ENCODE measurements at regions not wholly inside any gene's neighbourhood (a gene's known extent, or its start where the extent isn't known, plus 50 kb on each side); places are given as distances from the start of the nearest gene placed in this dataset.

DNA sequence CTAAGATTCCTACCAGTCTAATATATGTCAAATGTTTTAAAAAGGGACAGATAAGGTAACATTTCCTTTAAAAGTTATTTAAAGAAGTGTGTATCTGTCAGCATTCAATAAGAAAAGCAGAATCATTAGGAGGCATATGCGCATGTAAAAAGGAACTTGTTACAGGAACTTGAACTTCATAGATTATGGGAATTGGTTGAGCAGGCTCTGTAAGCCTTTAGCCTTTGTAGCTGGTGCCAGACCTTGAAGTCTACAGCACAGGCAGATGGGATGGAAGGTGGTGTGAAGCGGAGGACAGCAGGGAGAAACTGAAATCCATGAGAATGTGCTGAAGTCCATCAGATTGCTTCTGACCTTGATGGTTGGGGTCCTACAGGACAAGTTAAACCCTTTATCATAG, 138.3 kb upstream of the ST6GAL2 start:
- no peak for DNase-seq (ENCODE audit: low read depth, low spot score)

DNA sequence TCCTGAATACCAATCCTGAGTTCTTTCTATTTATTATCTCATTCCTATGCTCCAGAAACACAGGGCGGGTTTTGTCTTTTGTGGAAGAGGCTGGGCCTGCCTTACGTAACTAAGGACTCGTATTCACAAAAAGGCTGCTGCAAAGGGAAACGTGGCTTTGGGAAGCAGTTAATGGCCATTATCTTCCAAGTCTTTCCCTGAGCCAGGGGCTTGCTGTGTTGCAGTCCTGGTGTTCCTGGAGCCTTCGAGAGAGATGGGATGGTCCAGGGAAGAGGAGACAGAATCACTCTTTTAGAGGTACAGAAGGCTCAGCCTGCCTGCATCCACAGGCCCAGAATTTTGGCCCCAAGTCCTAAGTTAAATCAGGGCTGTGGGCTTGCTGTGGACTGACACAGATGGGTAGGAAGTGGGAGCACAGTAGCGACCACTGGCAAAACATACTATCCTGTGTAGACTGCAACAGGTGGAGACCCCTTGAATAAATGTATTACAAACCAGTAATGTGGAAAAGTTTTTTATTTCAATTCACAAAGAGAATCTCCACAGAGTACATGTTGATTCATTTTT, 139.4 kb upstream of the ST6GAL2 start:
- DNase-seq (ENCODE audit: low read depth, low spot score), result no peak

DNA sequence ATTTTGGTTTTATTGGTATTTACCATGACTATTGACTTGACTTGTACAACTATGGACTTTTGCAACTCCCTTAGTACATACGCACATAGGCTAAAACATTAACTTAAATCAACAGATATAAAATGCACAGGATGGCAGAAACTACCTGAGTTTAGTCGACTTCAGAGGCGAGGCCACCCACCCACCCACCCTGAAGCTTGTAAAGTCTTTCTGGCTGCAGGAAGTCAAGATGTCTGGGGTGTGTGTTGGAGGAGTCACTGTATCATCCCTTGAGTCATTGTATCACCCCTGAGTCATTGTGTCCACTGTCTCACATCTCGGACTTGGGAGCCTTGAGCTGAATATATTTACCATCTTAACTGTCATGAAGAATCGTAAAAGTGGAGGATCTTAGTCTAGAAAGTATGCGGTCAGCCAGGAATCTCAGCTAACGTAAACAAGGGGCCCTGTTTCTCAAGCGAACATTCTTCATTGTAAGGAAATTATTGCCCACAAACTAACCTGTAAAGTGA, 140.0 kb upstream of the ST6GAL2 start:
- no peak for DNase-seq (ENCODE audit: low read depth, low spot score)

DNA sequence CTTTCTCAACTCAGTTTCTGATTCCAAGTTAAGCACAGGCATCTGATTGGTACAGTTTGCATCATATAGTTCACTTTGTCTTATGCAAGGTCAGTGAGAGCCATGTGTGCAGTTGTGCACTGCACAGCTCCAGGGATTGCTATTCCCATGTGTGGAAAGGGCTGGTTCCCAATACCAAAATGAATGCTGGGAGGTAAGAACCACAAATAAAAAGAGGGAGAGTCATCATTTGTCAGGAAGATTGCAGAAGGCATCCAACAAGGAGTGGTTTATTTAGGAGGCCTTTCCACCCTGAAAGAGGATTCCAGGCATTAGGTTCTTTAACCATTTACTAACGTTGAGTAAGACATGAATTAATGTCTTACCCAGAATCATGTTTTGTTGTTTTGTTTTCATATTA, 141.2 kb upstream of the ST6GAL2 start:
- DNase-seq (ENCODE audit: low read depth, low spot score), result no peak

DNA sequence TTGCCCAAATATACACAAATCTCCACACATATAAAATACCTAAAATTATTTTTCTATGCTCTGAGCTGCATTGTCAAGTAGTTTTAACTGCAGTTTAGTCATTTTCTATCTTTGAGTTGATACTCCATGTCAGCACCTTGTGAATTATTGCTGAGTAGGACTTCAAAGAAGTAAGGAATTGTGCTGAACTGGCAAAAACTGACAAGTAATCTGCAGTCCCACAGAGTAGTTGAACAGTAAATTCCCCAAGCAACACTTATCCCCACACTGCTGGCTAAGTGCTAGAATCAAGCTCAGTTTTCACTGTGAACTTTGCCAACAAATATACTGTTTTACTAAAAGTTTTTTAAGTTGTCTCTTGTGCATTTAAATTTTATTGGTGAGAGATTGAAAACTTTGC, 141.8 kb upstream of the ST6GAL2 start:
- DNase-seq (ENCODE audit: low read depth, low spot score), result no peak

DNA sequence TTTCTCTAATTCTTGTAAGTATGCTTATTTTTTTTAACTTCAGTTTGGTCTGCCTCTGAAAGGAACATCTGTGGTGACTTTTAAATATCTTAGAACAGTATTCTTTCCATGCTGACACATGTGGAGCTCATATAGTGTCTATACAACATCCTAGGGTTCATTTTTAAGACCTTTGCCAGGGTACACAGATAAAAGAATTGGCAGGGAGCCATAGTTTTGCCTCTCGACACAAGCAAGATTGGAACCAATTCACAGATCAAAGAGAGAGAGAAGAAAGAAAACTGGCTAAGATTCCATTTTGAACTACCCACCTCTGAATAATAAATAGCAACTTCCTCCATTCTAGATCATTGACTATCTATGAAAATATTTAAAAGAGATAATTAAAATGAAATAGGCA, 142.7 kb upstream of the ST6GAL2 start:
- DNase-seq (ENCODE audit: low read depth, low spot score), result no peak

DNA sequence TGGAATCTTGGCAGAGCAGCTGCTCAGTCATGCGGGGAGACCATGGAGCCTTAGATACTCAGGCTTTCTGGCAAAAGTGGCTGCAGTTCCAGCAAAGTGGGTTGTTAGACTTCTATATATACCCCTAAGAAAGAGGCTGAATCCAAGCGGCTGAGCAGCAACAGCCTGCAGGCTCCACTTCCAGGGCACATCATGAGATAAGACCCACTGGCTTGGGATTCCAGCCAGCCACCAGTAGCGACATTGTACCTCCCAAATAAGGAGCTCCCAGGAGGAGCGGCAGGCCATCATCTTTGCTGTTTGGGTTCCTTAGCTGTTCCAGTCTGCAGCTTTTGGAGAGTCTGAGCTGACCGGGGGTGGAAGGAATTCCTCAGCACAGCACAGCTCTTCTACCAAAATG, 150.3 kb upstream of the ST6GAL2 start:
- DNase-seq (ENCODE audit: low read depth, low spot score), result no peak

DNA sequence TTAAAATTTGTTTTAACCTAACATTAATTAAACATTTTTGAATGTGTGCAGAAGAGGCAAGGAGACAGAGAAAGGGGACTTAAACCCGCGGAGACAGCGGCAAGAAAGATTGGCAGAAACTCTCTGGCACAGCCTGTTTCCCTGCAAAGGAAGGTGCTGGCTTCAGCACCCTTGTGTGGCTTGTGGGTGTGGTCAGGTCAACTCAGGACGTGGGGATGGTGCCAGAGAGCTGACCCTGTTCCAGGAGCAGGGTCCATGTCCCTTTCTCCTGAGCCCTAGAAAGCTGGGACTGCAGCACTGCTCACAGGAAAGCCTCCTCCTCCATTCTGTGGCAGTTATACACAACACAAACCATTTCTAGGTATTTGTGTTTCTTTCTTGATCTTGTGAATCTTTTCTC, 176.2 kb upstream of the ST6GAL2 start:
- DNase-seq (ENCODE audit: low read depth, low spot score), result no peak

DNA sequence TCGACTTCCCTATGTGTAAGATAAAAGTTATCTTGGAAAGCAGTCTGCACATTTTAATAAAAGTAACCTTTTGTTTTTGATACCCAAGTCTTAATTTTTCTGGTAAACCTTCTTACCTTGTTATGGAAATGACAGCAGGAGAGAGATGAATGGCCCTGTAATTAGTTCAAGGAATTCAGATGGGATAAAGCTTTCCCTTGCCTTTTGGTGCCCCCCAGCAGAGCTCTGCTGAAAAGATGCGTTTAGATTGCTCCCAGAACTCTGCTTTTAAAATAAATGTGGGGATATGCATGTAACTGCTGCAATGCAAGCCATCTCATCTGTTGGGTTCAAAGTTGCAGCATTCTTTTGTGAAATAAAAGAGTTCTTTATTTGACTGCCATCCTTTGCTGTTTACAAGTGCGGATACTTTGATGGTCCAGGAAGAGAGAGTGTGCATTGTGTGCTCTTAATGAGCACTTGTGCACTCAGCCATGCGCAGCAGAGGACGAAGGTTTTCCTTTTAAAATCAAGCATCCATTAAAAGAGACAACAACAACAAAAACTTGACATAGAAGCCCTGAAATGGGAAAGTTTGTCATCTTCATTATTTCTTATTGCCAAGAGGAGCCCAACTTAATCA, 176.7 kb upstream of the ST6GAL2 start:
- no peak for DNase-seq (ENCODE audit: low read depth, low spot score)

DNA sequence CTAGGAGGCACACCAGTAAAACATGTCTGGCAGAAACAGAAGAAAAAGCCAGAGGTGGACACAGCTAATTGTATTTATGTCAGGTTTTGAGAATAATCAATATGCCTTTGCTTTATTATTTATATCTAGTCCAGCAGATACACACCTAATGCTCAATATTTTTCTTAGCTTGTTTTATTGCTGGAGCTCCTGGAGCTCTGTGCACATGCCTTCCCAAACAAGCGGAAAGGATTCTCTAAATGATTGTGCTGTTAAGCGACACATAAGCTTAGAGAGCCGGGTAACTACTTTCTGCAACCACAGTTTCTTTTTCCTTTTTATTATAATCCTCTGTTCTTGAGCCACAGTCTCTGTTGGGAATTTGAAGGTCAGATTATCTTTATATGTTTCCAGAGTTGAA, 177.3 kb upstream of the ST6GAL2 start:
- DNase-seq (ENCODE audit: low read depth, low spot score), result no peak

DNA sequence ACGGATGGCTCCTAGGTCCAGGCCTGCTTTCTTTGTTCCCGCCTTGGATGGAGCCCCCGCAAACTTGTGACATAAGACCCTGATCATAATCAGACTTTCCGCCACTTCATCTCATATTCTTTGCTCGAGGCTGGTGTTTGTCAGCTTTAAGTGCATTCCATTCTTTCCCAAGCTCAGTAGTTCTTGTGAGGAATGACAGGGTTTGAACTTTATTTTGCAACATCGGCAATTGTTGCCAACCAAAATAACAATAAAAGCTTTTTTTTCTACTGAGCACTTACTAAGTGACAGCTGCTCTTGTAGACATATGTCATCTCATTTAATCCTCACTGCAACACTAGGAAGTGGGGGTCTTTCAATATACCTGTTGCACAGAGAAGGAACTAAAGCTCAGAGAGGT, 178.8 kb upstream of the ST6GAL2 start:
- DNase-seq (ENCODE audit: low read depth, low spot score), result no peak

DNA sequence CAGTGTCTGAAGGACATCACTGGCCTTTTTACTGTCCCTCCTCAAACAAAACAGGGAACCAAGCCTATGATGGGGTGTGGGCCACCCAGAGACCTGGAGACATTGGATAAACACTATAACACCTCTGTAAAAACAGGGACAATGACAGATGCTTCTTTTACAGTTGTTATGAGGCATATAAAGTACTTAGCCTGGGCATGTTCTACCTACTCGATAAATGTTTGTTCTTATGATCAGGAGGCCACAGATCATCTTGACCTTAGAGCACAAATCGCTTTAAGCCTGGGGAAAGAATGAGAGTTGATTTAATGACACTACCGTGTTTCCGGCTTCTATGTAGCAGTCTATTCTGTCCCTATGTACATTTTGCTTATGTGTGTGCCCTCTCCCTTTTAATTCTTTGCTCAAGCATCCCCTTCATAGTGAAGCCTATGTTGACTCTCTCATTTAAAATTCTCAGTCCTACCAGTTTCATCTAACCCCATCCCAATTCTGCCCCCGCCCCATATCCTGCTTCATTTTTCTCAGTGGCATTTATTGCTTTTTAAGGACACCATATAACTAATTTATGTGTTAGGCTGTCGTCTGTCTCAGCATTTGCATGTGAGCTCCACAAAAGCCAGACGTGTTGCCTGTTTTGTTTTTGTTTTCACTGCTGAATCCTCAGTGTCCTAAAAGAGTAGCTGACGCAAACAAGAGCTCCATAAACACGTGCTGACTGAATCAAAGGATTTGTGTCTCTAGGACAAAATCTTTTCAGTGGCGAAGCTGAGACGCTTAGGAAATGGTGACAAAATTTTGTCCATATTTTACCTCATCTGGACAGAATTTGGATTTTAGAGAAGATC, 182.3 kb upstream of the ST6GAL2 start:
- no peak for DNase-seq (ENCODE audit: low read depth, low spot score)

DNA sequence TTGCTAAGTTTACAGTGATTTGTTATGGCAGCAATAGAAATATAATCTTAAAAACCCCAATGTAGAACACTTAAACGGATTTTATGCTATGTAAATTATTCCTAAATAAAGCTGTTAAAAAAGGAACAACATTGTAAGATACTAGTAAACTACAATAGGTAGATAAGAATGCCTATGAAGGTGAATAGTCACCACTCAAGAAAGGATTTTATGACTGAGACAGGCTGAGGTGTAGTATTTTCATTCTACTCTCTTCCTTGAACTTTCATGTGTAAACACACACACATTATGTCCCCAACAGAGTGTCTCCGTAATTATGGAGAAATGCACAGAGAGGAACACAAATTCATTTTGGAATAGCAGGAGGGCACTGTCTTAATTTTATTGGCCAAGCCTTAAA, 183.9 kb upstream of the ST6GAL2 start:
- no peak for DNase-seq (ENCODE audit: low read depth, low spot score)

DNA sequence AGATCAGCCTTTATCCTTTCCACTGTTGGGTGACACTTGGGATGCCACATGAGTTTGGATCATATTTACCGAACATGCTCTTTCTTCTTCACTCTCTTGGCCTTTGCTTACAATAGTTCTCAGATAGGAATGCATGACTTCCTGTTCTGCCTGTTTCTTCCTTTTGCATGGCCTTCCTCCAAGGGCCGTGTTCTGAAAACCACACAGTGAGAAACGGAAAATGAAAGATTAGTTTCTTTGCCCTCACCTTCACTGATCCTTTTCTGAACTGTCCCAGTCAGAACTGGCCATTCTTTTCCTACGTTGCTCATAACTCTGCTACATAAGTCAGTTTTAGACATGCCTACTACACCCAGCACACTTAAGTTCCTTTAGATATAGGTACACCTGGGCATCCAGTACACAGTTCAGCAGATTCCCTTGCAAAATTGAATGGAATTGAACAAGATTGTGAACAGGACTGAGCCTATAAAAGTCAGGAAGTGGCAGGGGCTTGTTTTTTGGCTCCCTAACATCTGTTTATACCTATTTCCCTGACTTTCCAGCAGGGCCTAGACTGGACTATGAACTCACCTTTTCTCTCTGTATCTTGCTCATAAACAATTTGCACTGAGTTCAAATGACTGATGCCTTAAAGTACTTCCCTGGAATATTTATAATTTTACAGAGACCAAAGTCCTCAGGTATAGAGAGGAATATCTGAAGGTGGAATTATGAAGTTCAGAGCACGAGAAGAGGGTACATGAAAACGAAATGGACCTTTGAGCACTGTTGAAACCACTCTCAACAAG, 186.4 kb upstream of the ST6GAL2 start:
- DNase-seq (ENCODE audit: low read depth, low spot score), result no peak

DNA sequence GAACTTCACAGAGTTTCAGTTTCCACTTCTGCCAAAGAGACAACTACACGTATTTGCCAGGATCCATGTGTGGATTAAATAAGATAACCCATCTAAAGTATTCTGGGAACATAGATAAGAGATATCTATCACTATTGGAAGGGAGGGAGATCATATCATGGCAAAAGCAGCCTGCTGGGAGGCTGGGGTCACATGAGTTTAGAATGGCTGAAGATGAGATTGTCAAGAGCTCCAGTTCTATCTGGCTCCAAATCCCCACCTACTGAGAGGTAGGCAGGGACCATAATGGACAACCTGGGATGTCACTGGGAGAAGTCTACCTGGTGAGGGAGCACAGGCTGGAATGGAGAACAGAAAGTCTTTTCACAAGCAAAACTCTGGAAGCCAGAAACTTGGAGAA, 192.6 kb upstream of the ST6GAL2 start:
- no peak for DNase-seq (ENCODE audit: low read depth, low spot score)

DNA sequence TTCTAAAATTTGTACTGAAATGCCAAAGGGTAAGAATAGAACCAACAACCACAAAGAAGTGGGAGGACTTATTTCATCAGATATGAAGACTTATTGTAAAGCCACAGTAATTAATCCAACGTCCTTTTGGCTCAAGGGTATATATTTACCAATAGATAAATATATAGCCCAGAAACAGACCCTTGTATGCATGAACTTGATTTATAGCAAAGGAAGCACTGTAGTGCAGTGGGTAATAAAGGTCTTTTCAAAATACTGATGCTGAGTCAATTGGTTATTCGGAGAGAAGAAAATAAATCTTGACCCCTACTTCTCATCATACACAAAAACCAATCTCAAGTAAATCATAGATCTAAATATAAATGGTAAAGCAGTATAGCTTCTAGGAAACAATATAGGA, 200.5 kb upstream of the ST6GAL2 start:
- DNase-seq (ENCODE audit: low read depth, low spot score), result no peak

DNA sequence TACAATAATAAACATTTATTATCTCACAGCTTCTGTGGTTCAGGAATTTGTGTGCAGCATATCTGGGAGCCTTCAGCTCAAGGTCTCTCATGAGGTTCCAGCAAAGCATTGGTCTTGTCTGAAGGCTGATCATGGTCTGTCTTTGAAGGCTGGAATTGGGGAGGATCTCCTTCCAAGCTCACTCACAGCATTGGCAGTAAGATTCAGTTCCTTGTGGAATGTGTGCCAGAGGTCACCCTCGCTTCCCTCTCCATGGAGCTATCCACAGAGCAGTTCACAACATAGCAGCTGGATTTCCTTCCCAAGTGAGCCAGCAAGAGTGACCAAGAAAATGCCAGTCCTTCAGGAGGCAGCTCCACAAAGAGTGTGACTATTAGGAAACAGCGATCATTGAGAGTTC, 202.2 kb upstream of the ST6GAL2 start:
- no peak for DNase-seq (ENCODE audit: low read depth, low spot score)

DNA sequence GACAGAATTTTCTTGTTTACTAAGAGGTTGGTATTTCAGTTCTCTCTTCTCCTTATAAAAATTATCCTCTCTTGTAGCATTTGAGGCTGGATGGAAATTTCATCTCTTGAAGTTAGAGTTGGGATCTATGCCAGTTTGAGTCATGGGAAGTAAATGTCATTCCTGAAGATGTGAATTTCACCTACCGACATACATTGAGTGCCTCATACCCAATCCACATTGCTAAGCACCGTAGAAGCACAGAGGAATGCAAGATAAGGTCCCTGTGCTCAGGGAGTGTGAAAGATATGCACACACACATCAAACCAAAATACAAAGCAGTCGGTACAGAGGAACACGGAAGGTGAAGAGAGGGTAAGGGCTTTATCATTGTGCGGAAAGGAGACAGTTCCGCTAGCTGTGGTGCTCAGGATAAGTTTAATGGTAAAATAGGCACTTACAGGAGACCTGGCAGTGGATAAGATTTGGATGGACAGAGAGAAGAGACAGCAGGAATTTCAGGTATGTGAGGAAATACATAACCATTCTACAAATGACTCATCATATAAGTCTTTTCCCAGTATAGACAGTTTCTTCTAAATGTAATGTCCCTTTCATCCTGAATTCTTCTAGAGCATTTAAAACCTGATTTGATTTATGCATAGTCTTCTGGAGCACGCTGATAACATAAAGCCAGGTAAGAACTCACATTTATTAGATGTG, 205.3 kb upstream of the ST6GAL2 start:
- DNase-seq (ENCODE audit: low read depth, low spot score), result no peak

DNA sequence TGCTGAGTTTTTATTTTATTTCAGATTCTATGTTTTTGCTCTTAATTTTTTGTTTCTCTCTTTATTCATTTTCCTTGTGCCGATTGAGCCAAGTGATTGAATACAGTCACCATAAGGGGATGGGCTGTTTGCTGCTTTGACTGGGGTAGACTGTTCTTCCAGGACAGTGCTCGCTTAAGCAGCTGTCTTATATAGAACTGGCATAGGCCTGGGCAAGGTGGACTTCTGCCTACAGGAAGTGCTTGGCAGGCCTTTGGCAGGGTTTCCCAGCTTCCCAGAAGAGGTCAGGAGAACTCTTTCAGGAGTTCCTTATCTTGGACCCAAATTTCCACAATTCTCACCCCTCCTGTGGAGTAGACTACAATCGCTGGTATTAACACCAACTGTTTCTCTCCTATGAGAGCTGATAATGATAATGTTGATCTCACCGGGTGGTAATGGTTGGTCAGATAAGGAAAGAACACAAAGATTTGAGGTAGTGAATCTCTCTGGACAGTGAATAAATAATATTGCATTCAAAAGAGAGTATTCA, 207.5 kb upstream of the ST6GAL2 start:
- no peak for DNase-seq (ENCODE audit: low read depth, low spot score)

DNA sequence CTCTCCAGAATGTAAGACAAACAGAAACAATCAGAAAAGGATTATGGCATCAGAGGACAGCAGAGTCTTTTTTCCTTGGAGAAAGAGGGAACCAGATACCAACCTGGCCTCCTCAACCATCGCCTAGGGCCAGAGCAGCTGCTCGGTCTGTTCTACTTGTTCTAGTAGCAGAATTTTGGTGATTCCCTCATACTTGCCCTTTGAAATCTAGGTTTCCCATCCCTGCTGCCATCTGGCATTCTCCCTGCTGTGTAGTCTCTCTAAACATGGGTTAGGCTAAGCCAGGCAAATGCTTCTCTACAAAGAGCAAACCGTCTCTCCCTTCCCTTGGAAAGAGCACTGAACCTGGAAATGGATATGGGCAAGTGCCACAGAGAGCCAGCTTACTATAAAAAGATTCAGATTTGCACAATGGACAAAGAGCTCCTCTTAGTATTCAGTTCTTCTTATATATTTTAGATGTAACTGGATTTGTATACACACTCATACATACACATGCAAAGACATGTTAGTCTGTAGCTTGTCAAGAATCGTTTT, 208.6 kb upstream of the ST6GAL2 start:
- DNase-seq (ENCODE audit: low read depth, low spot score), result no peak

DNA sequence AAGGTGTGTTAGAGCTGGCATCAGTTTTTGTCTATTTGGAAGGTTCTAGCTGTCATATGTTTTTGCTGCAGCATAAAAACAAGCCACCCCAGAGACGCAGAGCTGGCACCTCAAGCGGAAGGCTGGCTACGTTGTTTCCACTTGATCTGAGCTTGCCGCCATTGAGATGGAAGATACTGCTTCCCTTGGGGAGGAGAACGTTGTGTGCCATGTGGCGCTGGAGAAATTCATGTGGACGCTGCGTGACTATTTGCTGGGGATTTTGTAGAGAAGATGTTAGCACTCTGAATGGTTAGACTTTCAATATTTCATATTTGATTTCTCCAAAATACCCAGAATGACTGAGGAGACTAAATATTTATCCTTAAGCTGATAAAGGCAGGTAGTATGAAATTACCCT, 216.2 kb upstream of the ST6GAL2 start:
- DNase-seq (ENCODE audit: low read depth, low spot score), result no peak
